GM23338 (cell line): ENCODE measurements at regions not wholly inside any gene's neighbourhood (a gene's known extent, or its start where the extent isn't known, plus 50 kb on each side); places are given as distances from the start of the nearest gene placed in this dataset.

Source experiments
- ATAC-seq: fragments of 200-7000 bp; cut with Tn5 transposase; 3 replicates; pipeline ENCODE4 v1.9.1; 2020
- DNase-seq: peaks from one replicate; pipeline ENCODE4 v3.0.0-alpha.2; 2015; ENCODE audit warnings: low spot score
- H2AFZ ChIP-seq: fragments of 200-600 bp; sonication (generic); 2 replicates; pipeline ENCODE4 v1.8.0; 2016; ENCODE audit warnings: antibody characterized with exemption, mild to moderate bottlenecking, moderate library complexity
- H3F3A ChIP-seq: fragments of 200-600 bp; sonication (generic); replicated peaks from 2 replicates; pipeline ENCODE4 v1.8.0; 2017; ENCODE audit warnings: antibody characterized with exemption, mixed run types, low read depth
- H3K27ac ChIP-seq: fragments of 200-600 bp; sonication (generic); 2 replicates; pipeline ENCODE4 v1.6.1; 2016; ENCODE audit warnings: low read depth
- H3K27me3 ChIP-seq: fragments of 200-600 bp; sonication (generic); 2 replicates; pipeline ENCODE4 v1.8.0; 2016; ENCODE audit warnings: mild to moderate bottlenecking, mixed run types, moderate library complexity; ENCODE audit not compliant: insufficient read depth
- H3K36me3 ChIP-seq: fragments of 200-600 bp; sonication (generic); 2 replicates; pipeline ENCODE4 v1.8.0; 2016; ENCODE audit warnings: mild to moderate bottlenecking; ENCODE audit not compliant: insufficient read depth
- H3K4me1 ChIP-seq: fragments of 200-600 bp; sonication (generic); 2 replicates; pipeline ENCODE4 v1.8.0; 2016; ENCODE audit warnings: mild to moderate bottlenecking, moderate library complexity; ENCODE audit not compliant: insufficient read depth
- H3K4me2 ChIP-seq: fragments of 200-600 bp; sonication (generic); 2 replicates; pipeline ENCODE4 v1.7.1; 2017; ENCODE audit warnings: mixed run types
- H3K4me3 ChIP-seq: fragments of 200-600 bp; sonication (generic); 2 replicates; pipeline ENCODE4 v1.6.1; 2016; ENCODE audit warnings: mixed run types
- H3K79me2 ChIP-seq: fragments of 200-600 bp; sonication (generic); replicated peaks from 2 replicates; pipeline ENCODE4 v1.8.0; 2017; ENCODE audit warnings: mild to moderate bottlenecking; ENCODE audit not compliant: insufficient read depth
- H3K9me2 ChIP-seq: fragments of 200-600 bp; sonication (generic); 2 replicates; pipeline ENCODE4 v1.8.0; 2017; ENCODE audit not compliant: insufficient read depth
- H4K20me1 ChIP-seq: fragments of 200-600 bp; sonication (generic); replicated peaks from 2 replicates; pipeline ENCODE4 v1.8.0; 2017; ENCODE audit warnings: mild to moderate bottlenecking; ENCODE audit not compliant: insufficient read depth
- H3K27ac Mint-ChIP-seq: 2 replicates; pipeline ENCODE4 v1.8.0; 2020; ENCODE audit warnings: inconsistent platforms, mild to moderate bottlenecking, moderate library complexity, mixed read lengths
- H3K27me3 Mint-ChIP-seq: 3 replicates; pipeline ENCODE4 v1.8.0; 2022; ENCODE audit warnings: low read depth, mild to moderate bottlenecking, moderate library complexity, mixed read lengths, inconsistent platforms; ENCODE audit not compliant: insufficient read depth, poor library complexity
- H3K36me3 Mint-ChIP-seq: 3 replicates; pipeline ENCODE4 v1.8.0; 2021; ENCODE audit warnings: low read depth, mild to moderate bottlenecking, inconsistent platforms, moderate library complexity, mixed read lengths
- H3K4me1 Mint-ChIP-seq: 3 replicates; pipeline ENCODE4 v1.8.0; 2020; ENCODE audit warnings: mild to moderate bottlenecking, inconsistent platforms, mixed read lengths
- H3K4me3 Mint-ChIP-seq: 3 replicates; pipeline ENCODE4 v1.8.0; 2021; ENCODE audit warnings: moderate library complexity, mild to moderate bottlenecking, inconsistent platforms, mixed read lengths
- H3K9me3 Mint-ChIP-seq: 3 replicates; pipeline ENCODE4 v1.8.0; 2020; ENCODE audit warnings: moderate library complexity, mild to moderate bottlenecking, inconsistent platforms, mixed read lengths
- CREB1 ChIP-seq: fragments of 250-450 bp; sonication (Bioruptor Pico); IDR thresholded peaks from 2 replicates; pipeline ENCODE4 v1.5.0; 2020; ENCODE audit warnings: low read depth, mild to moderate bottlenecking, moderate library complexity
- CTCF ChIP-seq, 2 experiments: fragments of 200-600 bp in 1 of 2; sonication (generic) in 1 of 2; conservative IDR thresholded peaks; 2 replicates each; pipeline versions ENCODE4 v1.5.1 to v1.6.1; 2016 to 2017; ENCODE audit warnings: antibody characterized with exemption in 2 of 2, low read depth in 2 of 2, mild to moderate bottlenecking in 2 of 2, moderate library complexity in 1 of 2
- ETS1 ChIP-seq: IDR thresholded peaks from 2 replicates; pipeline ENCODE4 v1.6.1; 2016; ENCODE audit warnings: antibody characterized with exemption
- EZH2 ChIP-seq: fragments of 200-600 bp; sonication (generic); IDR thresholded peaks from one replicate; pipeline ENCODE4 v1.8.0; 2017; ENCODE audit warnings: antibody characterized with exemption, mild to moderate bottlenecking, low read depth; ENCODE audit not compliant: unreplicated experiment
- EZH2phosphoT487 ChIP-seq: fragments of 200-600 bp; sonication (generic); IDR thresholded peaks from one replicate; pipeline ENCODE4 v1.8.1; 2018; ENCODE audit warnings: antibody characterized with exemption; ENCODE audit not compliant: unreplicated experiment
- JUNB ChIP-seq: IDR thresholded peaks from one replicate; pipeline ENCODE4 v1.6.1; 2016; ENCODE audit warnings: antibody characterized with exemption; ENCODE audit not compliant: unreplicated experiment
- POLR2AphosphoS5 ChIP-seq: IDR thresholded peaks from 2 replicates; pipeline ENCODE4 v1.6.1; 2016; ENCODE audit warnings: antibody characterized with exemption, low read depth
- STAT1 ChIP-seq: IDR thresholded peaks from one replicate; pipeline ENCODE4 v1.6.1; 2016; ENCODE audit warnings: antibody characterized with exemption; ENCODE audit not compliant: unreplicated experiment
- ZNF114 ChIP-seq: fragments of 250-450 bp; sonication (Bioruptor Pico); IDR thresholded peaks from 2 replicates; pipeline ENCODE4 v1.5.0; 2020; ENCODE audit warnings: mild to moderate bottlenecking, moderate library complexity
- ZNF331 ChIP-seq: fragments of 250-450 bp; sonication (Bioruptor Pico); IDR thresholded peaks from 2 replicates; pipeline ENCODE4 v1.5.0; 2020; ENCODE audit warnings: low read depth, mild to moderate bottlenecking, moderate library complexity
- ZNF462 ChIP-seq: fragments of 250-450 bp; sonication (Bioruptor Pico); IDR thresholded peaks from 2 replicates; pipeline ENCODE4 v1.5.0; 2020; ENCODE audit warnings: mild to moderate bottlenecking, moderate library complexity

DNA sequence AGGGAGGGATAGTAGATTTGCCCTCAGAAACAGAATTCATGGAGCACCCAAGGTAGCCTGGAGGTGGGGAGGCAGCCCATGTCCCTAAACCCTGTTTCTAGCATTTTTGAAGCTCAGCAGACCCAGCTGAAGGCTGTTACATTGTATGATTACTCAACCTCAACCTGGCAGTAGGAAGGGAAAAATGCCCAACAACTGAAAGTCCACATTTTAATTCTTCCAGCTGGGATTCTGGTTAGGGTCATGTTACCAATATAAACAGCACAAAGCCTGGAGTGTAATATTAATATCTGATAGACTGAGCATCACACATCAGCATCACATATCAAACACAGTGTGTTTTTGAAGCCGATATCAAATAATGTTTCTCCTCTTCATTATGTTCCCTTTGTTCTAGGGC is 437.0 kb downstream of the HRH4 start:
- H3K4me3 ChIP-seq: no peak overlapping the region
- H3K4me2 ChIP-seq: no peak overlapping the region
- Mint-ChIP-seq H3K4me3 (no peak overlapping the region), H3K27ac (no peak overlapping the region), H3K9me3 (peaks cover 15% of the 10 kb centered on the region), H3K36me3 (peaks cover 14% of the 10 kb centered on the region), H3K27me3 (peaks cover 5% of the 10 kb centered on the region), H3K4me1 (peaks cover 13% of the 10 kb centered on the region)
- H3K36me3 ChIP-seq: no peaks in the 10 kb centered on the region
- no peak for TF ChIP-seq CTCF (conservative IDR thresholded peaks at IDR 0.05; ENCODE audit: low read depth in 2 of 2)
- TF ChIP-seq ZNF114 (CRISPR knock-in tag): no peak
- TF ChIP-seq CREB1 (CRISPR knock-in tag): no peak
- no peak for TF ChIP-seq ZNF462 (CRISPR knock-in tag)
- peaks cover 3% of the 10 kb centered on the region; the same call in 1 of the 2 replicates for H3K4me1 ChIP-seq
- no peak overlapping the region for H2AFZ ChIP-seq
- H3K9me2 ChIP-seq: peaks cover 10% of the 10 kb centered on the region; the same call in 1 of the 2 replicates
- no peaks in the 10 kb centered on the region for H3K79me2 ChIP-seq
- H4K20me1 ChIP-seq: no peaks in the 10 kb centered on the region
- no peak for DNase-seq
- ATAC-seq: no peak
- no peak overlapping the region for H3K27ac ChIP-seq
- H3F3A ChIP-seq: no peaks in the 10 kb centered on the region
- no peaks in the 10 kb centered on the region for H3K27me3 ChIP-seq

DNA sequence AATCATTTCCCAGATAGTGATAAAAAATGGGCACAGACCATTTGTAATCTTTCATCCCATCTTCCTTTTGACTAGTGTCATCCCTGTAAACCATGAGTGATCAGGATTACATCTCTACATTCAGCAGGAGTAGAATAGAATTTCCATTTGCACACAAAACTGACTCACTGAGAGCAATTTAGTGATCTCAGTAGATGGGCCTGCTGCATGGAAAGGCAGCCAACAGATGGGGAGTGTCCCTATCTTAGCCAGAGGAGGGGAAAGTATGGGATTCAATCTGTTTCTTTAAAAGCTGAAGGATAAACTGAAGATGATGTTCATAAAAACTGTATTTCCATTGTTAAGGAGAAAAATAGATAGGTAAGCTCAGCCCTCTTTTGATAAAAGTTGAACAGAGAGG is 441.7 kb downstream of the ZNF521 start:
- Mint-ChIP-seq H3K27me3 (no peaks in the 10 kb centered on the region), H3K9me3 (no peaks in the 10 kb centered on the region; the same call in 2 of the 3 replicates), H3K36me3 (no peaks in the 10 kb centered on the region), H3K4me1 (peaks cover 9% of the 10 kb centered on the region; the same call in 2 of the 3 replicates), H3K4me3 (no peak overlapping the region), H3K27ac (no peak overlapping the region)
- H3F3A ChIP-seq: no peaks in the 10 kb centered on the region
- H3K4me3 ChIP-seq: no peak overlapping the region
- H3K79me2 ChIP-seq: no peaks in the 10 kb centered on the region
- no peak overlapping the region for H2AFZ ChIP-seq
- no peak for ATAC-seq
- H3K36me3 ChIP-seq: no peaks in the 10 kb centered on the region
- no peak overlapping the region for H3K4me2 ChIP-seq
- no peaks in the 10 kb centered on the region for H4K20me1 ChIP-seq
- no peak overlapping the region for H3K27ac ChIP-seq
- no peaks in the 10 kb centered on the region for H3K9me2 ChIP-seq
- no peaks in the 10 kb centered on the region for H3K27me3 ChIP-seq
- no peak for DNase-seq
- no peaks in the 10 kb centered on the region for H3K4me1 ChIP-seq
- no peak for TF ChIP-seq CTCF (conservative IDR thresholded peaks at IDR 0.05; ENCODE audit: low read depth in 2 of 2)
- no peak for TF ChIP-seq EZH2phosphoT487
- TF ChIP-seq ZNF331: no peak
- TF ChIP-seq CREB1 (CRISPR knock-in tag): no peak
- TF ChIP-seq ZNF114 (CRISPR knock-in tag): no peak
- TF ChIP-seq STAT1: no peak
- no peak for TF ChIP-seq POLR2AphosphoS5
- TF ChIP-seq JUNB: no peak
- TF ChIP-seq ETS1: no peak
- TF ChIP-seq EZH2: no peak
